Hematopoietic multipotent progenitor cell (in vitro differentiated cells): ENCODE measurements at regions not wholly inside any gene's neighbourhood (a gene's known extent, or its start where the extent isn't known, plus 50 kb on each side); places are given as distances from the start of the nearest gene placed in this dataset.

Experiments
- DNase-seq, 3 donors: peaks; one replicate each; pipeline ENCODE4 v3.0.0-alpha.2; 2011 to 2015; ENCODE audit warnings: low read depth in 2 of 3, low spot score in 2 of 3

- no peak for DNase-seq
Measured at GRCh38 chr11:134575504-134576230, 163.6 kb upstream of the B3GAT1 start.

GRCh38 chr11:134574947-134575346, 162.9 kb upstream of the B3GAT1 start:
- DNase-seq, result no peak

- no peak for DNase-seq
Measured at GRCh38 chr11:134574425-134574824, 162.4 kb upstream of the B3GAT1 start.

GRCh38 chr11:134573857-134574256, 161.8 kb upstream of the B3GAT1 start:
- DNase-seq, result no peak

- DNase-seq, result no peak
Measured at GRCh38 chr11:134572741-134573675, 161.0 kb upstream of the B3GAT1 start.

GRCh38 chr11:134571301-134571700, 159.3 kb upstream of the B3GAT1 start:
- DNase-seq, result no peak

GRCh38 chr11:134569195-134569594, 157.2 kb upstream of the B3GAT1 start:
- DNase-seq, result no peak

- DNase-seq, result no peak
Measured at GRCh38 chr11:134566311-134566710, 154.3 kb upstream of the B3GAT1 start.

GRCh38 chr11:134565343-134565891, 153.4 kb upstream of the B3GAT1 start:
- no peak for DNase-seq

GRCh38 chr11:134564472-134565200, 152.6 kb upstream of the B3GAT1 start:
- DNase-seq, result no peak

GRCh38 chr11:134562941-134563471, 151.0 kb upstream of the B3GAT1 start:
- DNase-seq, result no peak

GRCh38 chr11:134562196-134562595, 150.2 kb upstream of the B3GAT1 start:
- no peak for DNase-seq

GRCh38 chr11:134561331-134561720, 149.3 kb upstream of the B3GAT1 start:
- DNase-seq, result no peak

GRCh38 chr11:134560566-134561330, 148.7 kb upstream of the B3GAT1 start:
- DNase-seq, result no peak

- no peak for DNase-seq
Measured at GRCh38 chr11:134560066-134560465, 148.0 kb upstream of the B3GAT1 start.

GRCh38 chr11:134559602-134559962, 147.5 kb upstream of the B3GAT1 start:
- peak in 1 of 3 donors; percentile 37 for DNase-seq

GRCh38 chr11:134558916-134559601, 147.0 kb upstream of the B3GAT1 start:
- no peak for DNase-seq

- no peak for DNase-seq
Measured at GRCh38 chr11:134558258-134558835, 146.3 kb upstream of the B3GAT1 start.
